NCI-H2196 treated with DMSO at 0.1 percent for 48 hours (cell line): ENCODE measurements at regions not wholly inside any gene's neighbourhood (a gene's known extent, or its start where the extent isn't known, plus 50 kb on each side); places are given as distances from the start of the nearest gene placed in this dataset.

Source experiments
- DNase-seq: peaks from one replicate; lab custom pipeline; 2025; ENCODE audit not compliant: unreplicated experiment; lab: John Stamatoyannopoulos, UW

DNA sequence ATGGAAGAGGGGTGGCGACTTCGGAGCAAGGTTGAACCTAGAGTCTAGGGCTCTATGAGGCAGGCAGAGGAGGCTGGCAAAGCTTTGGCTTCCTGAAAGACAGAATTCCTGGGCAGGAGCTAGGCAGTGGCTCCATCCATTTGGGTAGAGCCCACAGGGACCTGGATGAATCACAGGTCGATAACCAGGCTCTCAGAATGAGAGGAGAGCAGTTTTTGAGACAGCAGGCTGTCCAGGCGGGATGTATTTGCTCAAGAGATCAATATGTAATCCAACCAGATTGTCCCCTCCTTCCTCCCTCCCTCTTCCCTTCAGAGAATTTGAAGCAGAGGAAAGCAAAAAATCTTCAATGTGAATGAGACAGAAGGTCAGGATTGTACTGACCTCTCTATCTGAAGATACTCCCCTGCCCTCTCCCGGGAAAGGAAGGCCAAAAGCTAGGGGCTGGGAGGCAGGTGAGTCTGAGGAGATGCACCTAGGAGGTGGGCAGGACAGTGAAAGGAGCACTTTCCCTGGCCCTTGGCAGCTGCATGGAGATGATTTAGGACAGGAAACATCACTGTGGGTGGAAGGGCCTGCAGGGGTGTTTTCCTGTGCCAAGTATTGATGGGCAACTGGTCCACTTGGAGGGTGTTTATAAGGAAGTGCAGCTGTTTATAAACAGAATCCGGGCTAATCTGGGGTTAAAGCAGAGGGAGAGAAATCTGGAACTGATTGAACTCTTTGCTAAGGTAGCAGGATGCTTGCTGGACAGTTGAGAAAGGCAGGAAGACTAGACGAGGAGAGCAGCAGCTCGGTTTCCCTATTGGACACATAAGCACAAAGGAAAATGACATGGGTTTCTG, 212.4 kb upstream of the LRFN2 start:
- DNase-seq, result no peak

GRCh38 chr6:40798069-40798770, 211.1 kb upstream of the LRFN2 start:
- DNase-seq, result no peak

GRCh38 chr6:40796260-40797221, 209.4 kb upstream of the LRFN2 start:
- DNase-seq, result no peak

- no peak for DNase-seq
Measured at GRCh38 chr6:40794586-40794985, 207.4 kb upstream of the LRFN2 start.

DNA sequence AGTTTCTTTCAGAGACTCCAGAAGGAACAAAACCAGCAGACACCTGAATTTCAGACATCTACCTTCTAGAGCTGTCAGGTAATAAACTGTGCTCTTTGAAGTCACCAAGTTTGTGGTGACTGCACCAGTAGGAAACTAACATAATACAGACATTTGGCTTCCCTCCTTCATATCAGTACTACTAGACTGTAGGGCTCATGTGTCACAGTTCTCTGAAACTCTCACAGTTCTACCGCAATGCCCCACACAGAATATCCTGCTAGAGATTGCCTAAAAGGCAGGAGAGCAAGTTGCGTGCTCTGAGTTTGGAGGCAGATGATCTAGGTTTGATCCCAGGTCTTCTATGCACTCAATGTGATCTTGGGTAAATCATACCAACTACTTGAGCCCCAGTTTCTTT, 205.0 kb upstream of the LRFN2 start:
- no peak for DNase-seq

DNA sequence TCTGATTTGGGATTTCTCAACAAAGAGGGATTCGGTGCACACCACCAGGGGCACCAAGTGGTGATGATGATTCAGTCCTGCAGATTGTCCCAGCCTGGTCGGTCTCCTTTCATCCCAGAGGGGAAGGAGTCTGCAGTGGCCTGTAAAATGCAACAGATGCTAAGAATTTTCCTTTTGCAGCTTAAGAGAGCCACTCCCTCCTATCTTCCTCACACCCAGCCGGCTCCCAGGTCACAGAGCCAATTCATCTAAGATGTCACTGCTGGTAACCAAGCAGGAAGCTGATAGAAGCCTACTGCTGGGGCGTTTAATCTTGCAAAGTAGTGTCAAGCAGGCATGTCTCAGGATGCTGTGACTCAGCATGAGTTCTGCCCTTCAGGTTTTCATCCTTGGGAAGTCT, 203.8 kb upstream of the LRFN2 start:
- DNase-seq, result no peak

DNA sequence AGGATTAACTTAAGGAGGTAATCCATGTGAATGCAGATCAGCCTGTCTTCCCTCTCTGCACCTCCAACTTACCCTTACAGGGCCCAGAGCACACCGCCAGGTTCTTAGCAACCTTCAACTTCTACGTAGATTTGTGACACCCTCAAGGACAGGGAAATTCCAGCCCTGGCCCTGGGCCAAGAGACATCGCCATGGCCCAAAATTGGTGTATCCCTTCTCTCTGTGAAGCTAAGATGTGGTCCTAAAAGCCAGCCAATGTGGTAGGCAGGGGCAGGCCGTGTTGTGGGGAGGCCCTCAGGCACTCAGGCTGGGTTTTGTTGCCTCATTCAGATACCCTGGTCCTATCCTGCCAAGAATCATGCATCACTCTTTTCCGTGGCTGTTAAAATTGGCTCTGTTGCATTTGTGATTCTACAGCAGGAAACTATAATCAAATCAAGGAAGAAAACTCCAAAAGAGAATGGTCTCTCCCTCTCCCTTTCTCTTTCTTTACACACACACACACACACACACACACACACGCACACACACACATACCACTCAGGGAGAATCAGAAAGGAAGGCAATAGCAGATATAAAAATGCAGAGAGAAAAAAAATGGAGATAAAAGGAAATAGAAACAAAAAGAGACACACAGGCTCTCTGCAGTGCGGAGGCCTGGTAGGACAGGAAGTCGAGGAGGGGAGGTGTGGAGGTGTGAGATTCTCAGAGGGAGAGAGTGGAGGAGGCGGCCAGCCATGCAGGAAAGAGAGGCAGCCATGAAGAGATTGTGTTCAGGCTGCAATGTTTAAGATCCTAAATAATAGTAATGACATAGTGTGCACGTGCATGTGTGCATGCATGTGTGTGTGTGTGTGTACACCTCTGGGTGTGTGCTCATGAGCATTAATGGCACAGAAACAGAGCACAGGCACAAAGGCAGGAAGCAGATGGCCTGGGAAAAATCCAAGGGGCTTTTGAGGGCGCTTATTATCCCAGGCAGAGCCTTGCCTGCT, 201.8 kb upstream of the LRFN2 start:
- no peak for DNase-seq

DNA sequence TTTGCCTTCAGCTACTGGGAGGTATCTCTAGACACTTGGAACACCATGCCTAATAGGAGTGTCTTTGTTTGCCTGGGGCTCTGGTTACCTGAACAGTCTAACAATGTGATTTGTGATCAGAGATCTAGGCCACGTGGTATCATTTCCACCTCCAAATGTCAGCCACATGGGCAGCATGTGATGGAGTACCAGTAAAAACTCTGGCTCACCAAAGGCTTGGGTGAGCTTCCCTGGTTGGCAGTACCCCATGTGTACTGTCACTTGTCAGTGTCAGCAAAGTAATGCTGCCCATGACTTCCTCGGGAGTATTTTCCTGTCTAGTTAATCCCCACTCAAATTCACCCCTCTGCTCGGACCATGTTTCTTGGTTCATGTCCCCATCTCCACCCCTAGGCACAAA, 195.2 kb upstream of the LRFN2 start:
- DNase-seq, result no peak

- DNase-seq, result no peak
Measured at GRCh38 chr6:40780637-40781036, 193.5 kb upstream of the LRFN2 start.

- no peak for DNase-seq
Measured at GRCh38 chr6:40779409-40779808, 192.2 kb upstream of the LRFN2 start.

GRCh38 chr6:40778918-40779317, 191.8 kb upstream of the LRFN2 start:
- no peak for DNase-seq

GRCh38 chr6:40778196-40778595, 191.0 kb upstream of the LRFN2 start:
- no peak for DNase-seq

GRCh38 chr6:40774932-40775331, 187.8 kb upstream of the LRFN2 start:
- DNase-seq, result no peak

DNA sequence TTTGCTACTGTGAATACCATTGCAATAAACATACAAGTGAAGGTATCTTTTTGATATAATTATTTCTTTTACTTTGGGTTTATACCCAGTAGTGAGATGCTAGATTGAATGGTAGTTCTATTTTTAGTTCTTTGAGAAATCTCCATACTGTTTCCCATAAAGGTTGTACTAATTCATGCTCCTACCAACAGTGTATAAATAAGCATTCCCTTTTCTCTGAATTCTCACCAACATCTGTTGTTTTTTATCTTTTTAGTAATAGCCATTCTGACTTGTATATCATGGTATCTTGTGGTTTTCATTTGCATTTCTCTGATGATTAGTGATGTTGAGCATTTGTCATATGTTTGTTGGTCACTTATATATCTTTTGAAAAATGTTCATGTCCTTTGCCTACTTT, 183.6 kb upstream of the LRFN2 start:
- DNase-seq, result no peak

GRCh38 chr6:40764726-40765125, 177.6 kb upstream of the LRFN2 start:
- DNase-seq, result no peak

GRCh38 chr6:40762981-40763380, 175.8 kb upstream of the LRFN2 start:
- no peak for DNase-seq

DNA sequence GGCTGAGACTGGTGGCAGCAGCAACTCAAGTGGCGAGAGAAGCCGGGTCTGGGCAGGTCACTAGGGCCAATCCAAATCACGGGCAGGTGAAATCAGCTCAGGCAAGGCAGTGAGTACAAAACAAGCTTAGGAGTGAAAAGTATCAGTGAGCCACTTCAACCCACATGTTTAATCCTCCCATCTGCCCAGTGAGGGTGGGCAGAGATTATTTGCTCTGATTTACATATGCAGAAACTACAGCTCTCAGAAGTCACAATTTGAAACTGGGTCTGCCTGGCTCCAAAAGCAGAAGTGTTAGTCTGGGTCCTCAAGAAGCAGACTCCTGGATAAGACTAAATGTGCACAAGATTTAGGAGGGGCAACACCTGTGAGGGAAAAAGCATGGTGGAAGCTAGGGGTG, 173.7 kb upstream of the LRFN2 start:
- no peak for DNase-seq

- DNase-seq, result no peak
Measured at GRCh38 chr6:40759838-40760237, 172.7 kb upstream of the LRFN2 start.

DNA sequence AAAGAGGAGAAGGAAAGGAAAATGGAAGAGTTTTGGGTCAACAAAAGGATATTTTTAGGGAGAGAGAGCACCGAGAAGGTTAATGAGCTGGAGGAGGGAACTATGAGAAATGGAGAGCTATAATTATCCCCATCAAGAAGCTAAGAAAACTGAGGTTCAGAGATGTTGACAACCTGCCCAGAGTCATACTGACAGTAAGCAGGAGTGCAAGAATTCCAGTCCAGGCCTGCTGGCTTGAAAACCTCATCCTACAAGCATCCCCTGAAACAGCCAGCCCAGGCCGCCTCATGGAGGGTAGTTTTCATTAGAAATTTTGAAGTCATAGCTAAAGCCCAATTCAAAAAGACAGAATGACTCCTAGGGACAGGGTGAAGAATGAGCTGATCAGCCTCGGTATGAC, 172.1 kb upstream of the LRFN2 start:
- DNase-seq, result no peak

DNA sequence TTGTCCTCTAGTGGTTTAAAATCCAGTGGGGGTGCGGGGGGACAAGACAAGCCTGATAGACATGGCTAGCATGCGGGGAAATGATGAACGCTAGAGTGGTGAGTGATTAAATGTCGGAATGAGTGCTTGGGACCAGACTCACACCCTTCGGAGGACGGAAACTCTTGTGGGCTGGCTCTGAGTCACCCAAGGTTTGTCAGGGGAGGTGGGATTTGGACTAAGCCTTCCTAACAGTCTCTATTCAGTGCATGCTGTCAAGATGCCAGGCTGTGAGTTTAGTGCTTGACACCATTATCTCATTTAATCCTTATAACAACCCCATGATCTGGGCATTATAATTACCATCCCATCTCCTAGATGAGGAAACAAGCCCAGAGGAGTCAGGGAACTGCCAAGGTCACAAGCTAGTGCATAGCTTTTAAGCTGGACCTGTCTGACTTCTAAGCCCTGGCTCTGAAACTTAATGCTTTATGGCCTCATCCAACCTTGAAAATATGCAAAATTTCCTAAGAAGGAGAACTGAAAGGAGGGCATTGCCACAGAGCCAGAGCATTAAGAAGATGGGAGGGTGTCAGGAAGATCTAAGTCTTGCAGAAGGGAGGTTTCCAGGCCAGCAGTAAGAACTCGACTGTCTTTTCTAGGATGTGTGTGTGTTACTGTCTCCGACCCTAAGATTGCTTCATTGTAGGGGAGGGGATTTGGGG, 168.7 kb upstream of the LRFN2 start:
- DNase-seq, result no peak
